ENCODE measurements at regions not wholly inside any gene's neighbourhood (a gene's known extent, or its start where the extent isn't known, plus 50 kb on each side); places are given as distances from the start of the nearest gene placed in this dataset.
"Not testable (repeated sequence)": the region's sequence is repeated elsewhere in the genome, so short reads cannot be mapped to it uniquely, and the experiment has no call there.

DNA sequence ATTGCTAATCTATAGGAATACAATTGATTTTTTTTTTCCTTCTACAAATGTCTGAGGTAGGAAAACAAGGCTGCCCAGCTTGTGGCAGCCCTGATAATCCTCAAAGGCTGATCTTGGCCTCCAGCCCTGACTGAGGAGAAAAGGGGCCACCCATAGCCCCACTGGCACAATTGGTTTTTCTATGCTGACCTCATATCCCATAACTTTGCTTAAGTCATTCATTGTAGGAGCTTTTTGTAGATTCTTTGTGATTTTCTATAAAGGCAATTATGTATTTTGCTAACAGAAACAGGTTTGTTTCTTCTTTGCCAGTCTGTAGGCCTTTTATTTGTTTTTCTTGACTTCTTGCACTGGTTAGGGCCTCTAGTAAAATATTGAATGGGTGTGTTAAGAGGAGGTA is 80.2 kb upstream of the C15orf39 start:
- no peak for DNase-seq (ENCODE audit: low read depth)
- no peak for TF ChIP-seq CTCF (IDR thresholded peaks at IDR 0.05; ENCODE audit: low read length, missing control alignments)

DNA sequence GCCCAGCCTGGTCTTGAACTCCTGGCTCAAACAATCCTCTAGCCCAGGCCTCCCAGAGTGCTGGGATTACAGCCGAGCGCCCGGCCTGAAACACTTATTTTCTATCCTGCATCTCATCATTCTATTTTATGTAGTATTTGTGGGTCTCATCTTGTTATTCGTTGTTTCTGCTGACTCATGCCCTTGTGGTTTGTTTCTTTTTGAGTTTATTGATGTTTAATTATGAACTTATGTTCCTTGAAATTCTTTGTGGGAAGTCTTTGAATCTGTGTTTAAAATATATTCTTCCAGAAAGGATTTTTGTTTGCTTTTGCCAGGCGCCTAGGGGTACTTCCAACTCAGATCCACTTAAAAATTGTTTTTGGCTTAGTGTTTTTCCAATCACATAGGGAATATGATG is 78.3 kb upstream of the C15orf39 start:
- DNase-seq (ENCODE audit: low read depth): no peak
- H3K4me3 ChIP-seq (replicated peaks; ENCODE audit: low read depth, low read length): no peak overlapping the region
- TF ChIP-seq CTCF (IDR thresholded peaks at IDR 0.05; ENCODE audit: low read length, missing control alignments): no peak

More for the DNA sequence above, 80.2 kb upstream of the C15orf39 start:
- no peak overlapping the region for H3K4me3 ChIP-seq (replicated peaks; ENCODE audit: low read depth, low read length)

DNA sequence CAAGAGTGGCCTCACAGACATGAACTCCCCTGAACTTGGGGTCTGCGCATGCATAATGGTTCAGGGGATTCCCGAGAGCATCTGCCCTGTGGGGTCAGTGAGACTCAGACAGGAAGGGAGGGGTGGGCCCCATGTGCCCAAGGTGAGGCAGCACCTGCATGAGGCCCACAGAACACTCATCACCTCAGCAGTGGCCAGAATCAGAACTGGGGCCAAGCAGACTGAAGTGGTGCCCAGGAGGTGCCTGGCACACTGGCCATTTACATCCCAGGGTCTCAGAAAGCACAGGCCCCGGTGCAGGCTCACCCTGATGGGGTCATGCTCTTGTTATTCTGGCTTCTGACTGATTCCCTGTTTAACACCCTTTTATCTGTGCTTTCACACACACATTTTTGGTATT is 77.4 kb upstream of the C15orf39 start:
- DNase-seq (ENCODE audit: low read depth); H3K4me3 ChIP-seq (replicated peaks; ENCODE audit: low read depth, low read length): not testable (repeated sequence)

- TF ChIP-seq CTCF (IDR thresholded peaks at IDR 0.05; ENCODE audit: low read length, missing control alignments): no peak
- H3K4me3 ChIP-seq (replicated peaks; ENCODE audit: low read depth, low read length): no peak overlapping the region
- no peak for DNase-seq (ENCODE audit: low read depth)
Measured at GRCh38 chr15:75125935-75126334, 75.7 kb upstream of the C15orf39 start.

DNA sequence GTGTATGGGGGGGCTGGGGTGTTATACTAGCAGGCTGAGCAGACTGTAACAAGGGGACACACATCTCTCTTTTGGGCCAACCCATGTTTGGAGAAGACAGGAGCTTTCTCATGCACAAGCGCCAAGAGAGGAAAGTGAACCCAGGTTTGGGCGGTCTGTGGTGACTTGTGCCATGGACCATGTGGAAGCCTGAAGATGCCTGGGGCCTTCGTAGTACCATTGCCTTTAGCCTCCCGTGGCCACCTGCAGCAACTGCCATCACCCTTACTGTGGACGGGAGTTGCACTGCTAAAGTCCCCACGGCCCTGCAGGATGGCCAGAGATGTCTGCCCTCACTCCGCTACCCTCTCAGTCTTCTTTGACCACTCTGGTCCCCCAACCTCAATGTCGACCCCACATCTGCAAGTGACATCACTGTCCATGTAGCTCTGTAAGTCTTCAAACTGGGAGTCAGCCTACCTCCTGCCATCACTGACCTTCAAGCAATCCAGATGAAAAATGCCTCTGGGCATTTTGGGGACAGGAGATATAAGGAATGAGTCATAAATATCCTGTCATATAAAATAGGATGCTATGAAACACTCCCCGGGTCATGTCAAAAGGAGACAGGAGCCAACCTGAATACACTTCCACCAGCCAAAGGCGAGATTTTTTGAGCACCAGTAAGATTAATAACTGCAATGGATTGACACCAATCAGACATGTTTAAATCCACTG is 74.7 kb upstream of the C15orf39 start:
- H3K4me3 ChIP-seq (replicated peaks; ENCODE audit: low read depth, low read length): no peak overlapping the region
- no peak for TF ChIP-seq CTCF (IDR thresholded peaks at IDR 0.05; ENCODE audit: low read length, missing control alignments)
- DNase-seq (ENCODE audit: low read depth): no peak

DNA sequence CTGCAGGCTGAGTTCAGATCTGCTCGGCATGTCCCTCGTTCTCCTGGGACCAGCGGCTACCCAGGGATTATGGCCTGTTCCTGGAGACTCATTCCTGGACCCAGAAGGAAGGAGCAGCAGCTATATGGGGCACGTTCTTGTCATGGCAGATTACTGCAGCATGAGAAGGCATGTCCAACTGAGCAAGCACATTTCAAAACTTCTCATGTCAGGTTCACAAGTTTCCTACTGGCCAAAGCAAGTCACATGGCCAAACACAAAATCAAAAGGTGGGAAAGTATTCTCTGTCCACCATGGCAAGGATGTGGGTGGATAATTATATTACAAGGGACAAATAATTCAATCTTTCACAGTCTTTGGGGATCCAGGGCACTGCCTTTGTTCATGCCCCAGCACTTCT is 71.9 kb upstream of the C15orf39 start:
- no peak for DNase-seq (ENCODE audit: low read depth)
- no peak for TF ChIP-seq CTCF (IDR thresholded peaks at IDR 0.05; ENCODE audit: low read length, missing control alignments)

DNA sequence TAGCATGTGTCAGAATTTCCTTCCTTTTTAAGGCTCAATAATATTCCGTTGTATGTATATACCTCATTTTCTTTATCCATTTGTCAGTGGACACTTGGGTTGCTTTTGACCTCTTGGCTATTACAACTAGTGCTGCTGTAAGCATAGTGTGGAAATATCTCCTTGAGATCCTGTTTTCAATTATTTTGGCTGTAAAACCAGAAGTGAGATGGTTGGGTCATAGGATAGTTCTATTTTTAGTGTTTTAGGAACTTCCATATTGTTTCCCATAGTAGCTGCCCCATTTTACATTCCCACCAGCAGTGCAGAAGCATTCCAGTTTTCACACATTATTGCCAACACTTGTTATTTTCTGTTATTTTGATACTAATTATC is 70.4 kb upstream of the C15orf39 start:
- no peak overlapping the region for H3K4me3 ChIP-seq (replicated peaks; ENCODE audit: low read depth, low read length)
- no peak for DNase-seq (ENCODE audit: low read depth)
- no peak for TF ChIP-seq CTCF (IDR thresholded peaks at IDR 0.05; ENCODE audit: low read length, missing control alignments)

More for the DNA sequence above, 71.9 kb upstream of the C15orf39 start:
- no peak overlapping the region for H3K4me3 ChIP-seq (replicated peaks; ENCODE audit: low read depth, low read length)

All from fibroblast of pulmonary artery (primary cell).